ENCODE measurements at regions not wholly inside any gene's neighbourhood (a gene's known extent, or its start where the extent isn't known, plus 50 kb on each side); places are given as distances from the start of the nearest gene placed in this dataset.

- TF ChIP-seq CTCF (conservative IDR thresholded peaks at IDR 0.05) (no peak), ZFX (IDR thresholded peaks at IDR 0.05) (no peak)
- H3K27ac ChIP-seq, result no peak overlapping the region
Measured at GRCh38 chr12:85509857-85510256, 229.8 kb downstream of the ALX1 start.

GRCh38 chr12:85516039-85516438 is 236.0 kb downstream of the ALX1 start:
- no peak overlapping the region for H3K27ac ChIP-seq
- TF ChIP-seq ZFX (IDR thresholded peaks at IDR 0.05), result no peak
- no peak for TF ChIP-seq CTCF (conservative IDR thresholded peaks at IDR 0.05)

GRCh38 chr12:85516667-85517325 is 236.8 kb downstream of the ALX1 start:
- no peak overlapping the region for H3K27ac ChIP-seq
- TF ChIP-seq CTCF (conservative IDR thresholded peaks at IDR 0.05) (no peak), ZFX (IDR thresholded peaks at IDR 0.05) (no peak)

- H3K27ac ChIP-seq, result no peak overlapping the region
- TF ChIP-seq CTCF (conservative IDR thresholded peaks at IDR 0.05) (no peak), ZFX (IDR thresholded peaks at IDR 0.05) (no peak)
Measured at GRCh38 chr12:85519163-85519562, 239.1 kb downstream of the ALX1 start.

- H3K27ac ChIP-seq, result no peak overlapping the region
- no peak for TF ChIP-seq ZFX (IDR thresholded peaks at IDR 0.05)
- TF ChIP-seq CTCF (conservative IDR thresholded peaks at IDR 0.05), result no peak
Measured at GRCh38 chr12:85523197-85523596, 243.2 kb downstream of the ALX1 start.

GRCh38 chr12:85527192-85527591 is 247.2 kb downstream of the ALX1 start:
- H3K27ac ChIP-seq, result no peak overlapping the region
- TF ChIP-seq ZFX (IDR thresholded peaks at IDR 0.05), result no peak
- TF ChIP-seq CTCF (conservative IDR thresholded peaks at IDR 0.05), result no peak

GRCh38 chr12:85529896-85530295 is 249.9 kb downstream of the ALX1 start:
- TF ChIP-seq ZFX (IDR thresholded peaks at IDR 0.05), result no peak
- no peak for TF ChIP-seq CTCF (conservative IDR thresholded peaks at IDR 0.05)
- H3K27ac ChIP-seq, result no peak overlapping the region

Data from C4-2B (cell line).